ENCODE measurements at regions not wholly inside any gene's neighbourhood (a gene's known extent, or its start where the extent isn't known, plus 50 kb on each side); places are given as distances from the start of the nearest gene placed in this dataset.

DNA sequence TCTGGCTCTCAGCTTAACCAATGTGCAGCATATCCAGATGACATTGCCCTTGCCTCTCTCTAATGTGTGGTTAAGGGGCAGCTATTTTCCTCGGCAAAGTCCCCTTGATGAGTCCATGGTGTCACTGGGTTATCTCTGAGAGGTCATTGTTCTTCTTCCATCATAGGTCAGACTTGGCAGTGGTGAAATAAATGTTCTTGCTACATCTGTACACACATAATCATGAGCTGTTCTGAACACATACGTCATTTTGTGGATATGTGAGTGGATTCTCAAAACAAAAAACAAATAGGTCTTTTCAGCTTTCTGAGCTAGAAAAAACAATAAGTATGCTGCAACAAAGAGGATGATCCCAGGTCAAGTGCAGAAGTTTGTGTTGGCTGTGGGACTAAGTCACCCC is 134.7 kb upstream of the PTPN3 start:
- Histone ChIP-seq H3K9me1 (ENCODE audit: control insufficient read depth, insufficient read depth, low read length) (no peaks in the 10 kb centered on the region), H3K79me2 (ENCODE audit: control insufficient read depth, insufficient read depth, low read length) (no peaks in the 10 kb centered on the region), H3K9me3 (replicated peaks; ENCODE audit: control insufficient read depth, insufficient read depth, low read depth, low read length) (no peaks in the 10 kb centered on the region), H3K9ac (ENCODE audit: insufficient read depth in 1 of 2, low read depth in 2 of 2, low read length in 2 of 2) (no peak overlapping the region), H3K4me2 (ENCODE audit: insufficient read depth, low read length) (no peak overlapping the region), H3K4me1 (replicated peaks in 1 of 2; ENCODE audit: control insufficient read depth in 2 of 2, insufficient read depth in 2 of 2, low read length in 2 of 2) (no peaks in the 10 kb centered on the region), H3K4me3 (no peak overlapping the region), H4K20me1 (replicated peaks; ENCODE audit: control insufficient read depth, insufficient read depth, low read length) (no peaks in the 10 kb centered on the region), H2AFZ (ENCODE audit: low read depth, low read length) (no peak overlapping the region), H3K27me3 (ENCODE audit: control insufficient read depth in 2 of 2, insufficient read depth in 2 of 2, low read length in 2 of 2) (no peaks in the 10 kb centered on the region), H3K36me3 (ENCODE audit: control insufficient read depth, insufficient read depth, low read length) (no peaks in the 10 kb centered on the region), H3K27ac (ENCODE audit: extremely low read depth, low read depth, low read length) (no peak overlapping the region)
- no peak for DNase-seq (ENCODE audit: extremely low read depth in 1 of 4, low spot score in 3 of 4)
- POLR2A ChIA-PET, result no interaction called here
- no TSS peak for BruUV-seq (replicated peaks)
- intact Hi-C loops (cut with micrococcal nuclease) (no loop called here), in situ Hi-C loops (cut with MboI) (no loop called here)
- no peak for FAIRE-seq
- TF ChIP-seq RFX7 (CRISPR knock-in tag; IDR thresholded peaks at IDR 0.05), result no peak
- no peak for TF ChIP-seq RBBP5 (IDR thresholded peaks at IDR 0.05; ENCODE audit: borderline replicate concordance, insufficient read depth, low read length, poor library complexity, severe bottlenecking)
- TF ChIP-seq, protein P1, sequence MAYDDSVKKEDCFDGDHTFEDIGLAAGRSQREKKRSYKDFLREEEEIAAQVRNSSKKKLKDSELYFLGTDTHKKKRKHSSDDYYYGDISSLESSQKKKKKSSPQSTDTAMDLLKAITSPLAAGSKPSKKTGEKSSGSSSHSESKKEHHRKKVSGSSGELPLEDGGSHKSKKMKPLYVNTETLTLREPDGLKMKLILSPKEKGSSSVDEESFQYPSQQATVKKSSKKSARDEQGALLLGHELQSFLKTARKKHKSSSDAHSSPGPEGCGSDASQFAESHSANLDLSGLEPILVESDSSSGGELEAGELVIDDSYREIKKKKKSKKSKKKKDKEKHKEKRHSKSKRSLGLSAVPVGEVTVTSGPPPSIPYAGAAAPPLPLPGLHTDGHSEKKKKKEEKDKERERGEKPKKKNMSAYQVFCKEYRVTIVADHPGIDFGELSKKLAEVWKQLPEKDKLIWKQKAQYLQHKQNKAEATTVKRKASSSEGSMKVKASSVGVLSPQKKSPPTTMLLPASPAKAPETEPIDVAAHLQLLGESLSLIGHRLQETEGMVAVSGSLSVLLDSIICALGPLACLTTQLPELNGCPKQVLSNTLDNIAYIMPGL (CRISPR knock-in tag; IDR thresholded peaks at IDR 0.05), result no peak
- no peak for TF ChIP-seq BRF1 (IDR thresholded peaks at IDR 0.05; ENCODE audit: borderline replicate concordance, extremely low read depth, insufficient read length)
- no peak for TF ChIP-seq TGIF2 (CRISPR knock-in tag; IDR thresholded peaks at IDR 0.05)
- no peak for TF ChIP-seq CREB1 (IDR thresholded peaks at IDR 0.05)
- TF ChIP-seq CREB1 (CRISPR knock-in tag; IDR thresholded peaks at IDR 0.05), result no peak
- no peak for TF ChIP-seq ZNF561 (CRISPR knock-in tag; conservative IDR thresholded peaks at IDR 0.05)
- 0% methylated on average over 2 of the region's 2 CpGs for WGBS (ENCODE audit: insufficient coverage, low coverage, missing lambda C conversion rate)
- no peak for ATAC-seq
- CTCF ChIA-PET (ENCODE audit: low intra/inter-chr PET ratio), result no interaction called here
